ENCODE measurements at regions not wholly inside any gene's neighbourhood (a gene's known extent, or its start where the extent isn't known, plus 50 kb on each side); places are given as distances from the start of the nearest gene placed in this dataset.

DNA sequence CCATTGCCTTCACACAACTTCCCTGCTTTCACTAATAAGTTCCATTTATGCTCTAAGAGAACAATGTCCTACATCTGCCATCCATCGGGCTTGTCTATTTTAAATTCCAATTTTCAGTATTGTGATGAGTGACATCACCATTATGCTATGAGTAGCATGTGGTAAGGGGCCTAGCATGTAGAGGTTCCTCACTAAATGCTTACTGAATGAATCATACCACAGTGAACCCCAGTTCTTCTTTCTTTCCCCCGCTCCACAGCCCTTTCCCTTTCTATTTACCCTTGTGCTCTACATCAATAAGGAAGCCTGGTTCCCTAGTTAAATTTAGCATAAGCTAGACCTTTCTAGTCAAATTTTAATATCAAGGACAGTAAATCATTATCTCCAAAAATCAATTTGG is 195.0 kb upstream of the RGS18 start:
- TF ChIP-seq, protein P1, sequence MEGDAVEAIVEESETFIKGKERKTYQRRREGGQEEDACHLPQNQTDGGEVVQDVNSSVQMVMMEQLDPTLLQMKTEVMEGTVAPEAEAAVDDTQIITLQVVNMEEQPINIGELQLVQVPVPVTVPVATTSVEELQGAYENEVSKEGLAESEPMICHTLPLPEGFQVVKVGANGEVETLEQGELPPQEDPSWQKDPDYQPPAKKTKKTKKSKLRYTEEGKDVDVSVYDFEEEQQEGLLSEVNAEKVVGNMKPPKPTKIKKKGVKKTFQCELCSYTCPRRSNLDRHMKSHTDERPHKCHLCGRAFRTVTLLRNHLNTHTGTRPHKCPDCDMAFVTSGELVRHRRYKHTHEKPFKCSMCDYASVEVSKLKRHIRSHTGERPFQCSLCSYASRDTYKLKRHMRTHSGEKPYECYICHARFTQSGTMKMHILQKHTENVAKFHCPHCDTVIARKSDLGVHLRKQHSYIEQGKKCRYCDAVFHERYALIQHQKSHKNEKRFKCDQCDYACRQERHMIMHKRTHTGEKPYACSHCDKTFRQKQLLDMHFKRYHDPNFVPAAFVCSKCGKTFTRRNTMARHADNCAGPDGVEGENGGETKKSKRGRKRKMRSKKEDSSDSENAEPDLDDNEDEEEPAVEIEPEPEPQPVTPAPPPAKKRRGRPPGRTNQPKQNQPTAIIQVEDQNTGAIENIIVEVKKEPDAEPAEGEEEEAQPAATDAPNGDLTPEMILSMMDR (IDR thresholded peaks at IDR 0.05; ENCODE audit: poor library complexity): no peak
- TF ChIP-seq EZH2 (IDR thresholded peaks at IDR 0.05; ENCODE audit: borderline replicate concordance) (no peak), EZH2phosphoT487 (IDR thresholded peaks at IDR 0.05; ENCODE audit: low read depth, severe bottlenecking, unreplicated experiment) (no peak)
